ENCODE measurements at regions not wholly inside any gene's neighbourhood (a gene's known extent, or its start where the extent isn't known, plus 50 kb on each side); places are given as distances from the start of the nearest gene placed in this dataset.

- no peak for DNase-seq (ENCODE audit: low read depth in 2 of 2)
Observed at GRCh38 chr6:40075056-40075590, 140.9 kb upstream of the MOCS1 start.

GRCh38 chr6:40074306-40075055 lies 140.2 kb upstream of the MOCS1 start:
- no peak for DNase-seq (ENCODE audit: low read depth in 2 of 2)

- DNase-seq (ENCODE audit: low read depth in 2 of 2) = no peak
Observed at GRCh38 chr6:40066372-40066771, 132.1 kb upstream of the MOCS1 start.

- no peak for DNase-seq (ENCODE audit: low read depth in 2 of 2)
Observed at GRCh38 chr6:40056865-40057264, 122.6 kb upstream of the MOCS1 start.

GRCh38 chr6:40054602-40055001 lies 120.3 kb upstream of the MOCS1 start:
- DNase-seq (ENCODE audit: low read depth in 2 of 2) = no peak

GRCh38 chr6:40054186-40054585 lies 119.9 kb upstream of the MOCS1 start:
- no peak for DNase-seq (ENCODE audit: low read depth in 2 of 2)

GRCh38 chr6:40049128-40049527 lies 114.9 kb upstream of the MOCS1 start:
- no peak for DNase-seq (ENCODE audit: low read depth in 2 of 2)

- no peak for DNase-seq (ENCODE audit: low read depth in 2 of 2)
Observed at GRCh38 chr6:40044196-40044595, 109.9 kb upstream of the MOCS1 start.

- DNase-seq (ENCODE audit: low read depth in 2 of 2) = no peak
Observed at GRCh38 chr6:40042232-40042631, 108.0 kb upstream of the MOCS1 start.

- no peak for DNase-seq (ENCODE audit: low read depth in 2 of 2)
Observed at GRCh38 chr6:40039042-40039441, 104.8 kb upstream of the MOCS1 start.

- no peak for DNase-seq (ENCODE audit: low read depth in 2 of 2)
Observed at GRCh38 chr6:40038626-40039025, 104.4 kb upstream of the MOCS1 start.

GRCh38 chr6:40037271-40037670 lies 103.0 kb upstream of the MOCS1 start:
- DNase-seq (ENCODE audit: low read depth in 2 of 2) = no peak

- DNase-seq (ENCODE audit: low read depth in 2 of 2) = no peak
Observed at GRCh38 chr6:40036186-40036585, 101.9 kb upstream of the MOCS1 start.

- DNase-seq (ENCODE audit: low read depth in 2 of 2) = no peak
Observed at GRCh38 chr6:40028449-40028848, 94.2 kb upstream of the MOCS1 start.

GRCh38 chr6:40022867-40023266 lies 88.6 kb upstream of the MOCS1 start:
- no peak for DNase-seq (ENCODE audit: low read depth in 2 of 2)

GRCh38 chr6:40020166-40020565 lies 85.9 kb upstream of the MOCS1 start:
- no peak for DNase-seq (ENCODE audit: low read depth in 2 of 2)

GRCh38 chr6:40015530-40015929 lies 81.3 kb upstream of the MOCS1 start:
- DNase-seq (ENCODE audit: low read depth in 2 of 2) = no peak

GRCh38 chr6:40011844-40012243 lies 77.6 kb upstream of the MOCS1 start:
- DNase-seq (ENCODE audit: low read depth in 2 of 2) = no peak

- no peak for DNase-seq (ENCODE audit: low read depth in 2 of 2)
Observed at GRCh38 chr6:40000964-40001515, 66.8 kb upstream of the MOCS1 start.

- no peak for DNase-seq (ENCODE audit: low read depth in 2 of 2)
Observed at GRCh38 chr6:39999006-39999867, 65.0 kb upstream of the MOCS1 start.

GRCh38 chr6:39998126-39998525 lies 63.9 kb upstream of the MOCS1 start:
- no peak for DNase-seq (ENCODE audit: low read depth in 2 of 2)

- DNase-seq (ENCODE audit: low read depth in 2 of 2) = no peak
Observed at GRCh38 chr6:39997101-39997635, 62.9 kb upstream of the MOCS1 start.

Data from activated CD4-positive, alpha-beta T cell treated with anti-CD3 and anti-CD28 coated beads for 24 hours (primary cell).